Breast epithelium (tissue), 4 donors: ENCODE measurements at regions not wholly inside any gene's neighbourhood (a gene's known extent, or its start where the extent isn't known, plus 50 kb on each side); places are given as distances from the start of the nearest gene placed in this dataset.

Experiments used
- DNase-seq, 2 donors: peaks; one replicate each; pipeline ENCODE4 v3.0.0-alpha.2; 2019; ENCODE audit warnings: low spot score in 2 of 2
- H3K27ac ChIP-seq, 2 donors: fragments of 200-600 bp; sonication (generic) in 1 of 2; one replicate each; pipeline ENCODE4 v1.5.1; 2016 to 2019; ENCODE audit warnings: mild to moderate bottlenecking in 1 of 2
- H3K27me3 ChIP-seq, 2 donors: fragments of 200-600 bp; sonication (generic) in 1 of 2; one replicate each; pipeline versions ENCODE4 v1.5.1 to v1.6.0; 2017 to 2019; ENCODE audit warnings: control low read depth in 1 of 2, mild to moderate bottlenecking in 1 of 2
- H3K36me3 ChIP-seq: fragments of 200-600 bp; one replicate; pipeline ENCODE4 v1.5.1; 2019
- H3K4me1 ChIP-seq, 2 donors: fragments of 200-600 bp; sonication (generic); one replicate each; pipeline ENCODE4 v1.5.1; 2016 to 2019; ENCODE audit warnings: control low read depth in 1 of 2
- H3K4me3 ChIP-seq, 3 donors: fragments of 200-600 bp; sonication (generic); 1 replicate in 2 of 3; 2 replicates in 1 of 3; pipeline ENCODE4 v1.5.1; 2016 to 2019; ENCODE audit warnings: mild to moderate bottlenecking in 3 of 3, moderate library complexity in 2 of 3
- H3K9me3 ChIP-seq, 2 donors: fragments of 200-600 bp; sonication (generic) in 1 of 2; one replicate each; pipeline ENCODE4 v1.5.1; 2016 to 2019; ENCODE audit warnings: control low read depth in 1 of 2
- CTCF ChIP-seq, 3 donors: fragments of 450-650 bp; IDR thresholded peaks; one replicate each; pipeline ENCODE4 v1.5.1; 2016 to 2017; ENCODE audit warnings: antibody characterized with exemption in 3 of 3, mild to moderate bottlenecking in 3 of 3, moderate library complexity in 3 of 3
- POLR2A ChIP-seq: fragments of 450-650 bp; IDR thresholded peaks from one replicate; pipeline ENCODE4 v1.6.1; 2016; ENCODE audit warnings: antibody characterized with exemption, mild to moderate bottlenecking, moderate library complexity
- POLR2AphosphoS5 ChIP-seq, 3 donors: sonication (generic); formaldehyde crosslinking; IDR thresholded peaks; one replicate each; pipeline ENCODE4 v1.6.1; 2017; ENCODE audit warnings: antibody characterized with exemption in 3 of 3
- intact Hi-C: fragments of 100-400 bp; cut with DNase I; formaldehyde crosslinking; loops from one replicate; pipeline ENCODE4 v1.15.1; 2023; ENCODE audit warnings: low total_unique reads

DNA sequence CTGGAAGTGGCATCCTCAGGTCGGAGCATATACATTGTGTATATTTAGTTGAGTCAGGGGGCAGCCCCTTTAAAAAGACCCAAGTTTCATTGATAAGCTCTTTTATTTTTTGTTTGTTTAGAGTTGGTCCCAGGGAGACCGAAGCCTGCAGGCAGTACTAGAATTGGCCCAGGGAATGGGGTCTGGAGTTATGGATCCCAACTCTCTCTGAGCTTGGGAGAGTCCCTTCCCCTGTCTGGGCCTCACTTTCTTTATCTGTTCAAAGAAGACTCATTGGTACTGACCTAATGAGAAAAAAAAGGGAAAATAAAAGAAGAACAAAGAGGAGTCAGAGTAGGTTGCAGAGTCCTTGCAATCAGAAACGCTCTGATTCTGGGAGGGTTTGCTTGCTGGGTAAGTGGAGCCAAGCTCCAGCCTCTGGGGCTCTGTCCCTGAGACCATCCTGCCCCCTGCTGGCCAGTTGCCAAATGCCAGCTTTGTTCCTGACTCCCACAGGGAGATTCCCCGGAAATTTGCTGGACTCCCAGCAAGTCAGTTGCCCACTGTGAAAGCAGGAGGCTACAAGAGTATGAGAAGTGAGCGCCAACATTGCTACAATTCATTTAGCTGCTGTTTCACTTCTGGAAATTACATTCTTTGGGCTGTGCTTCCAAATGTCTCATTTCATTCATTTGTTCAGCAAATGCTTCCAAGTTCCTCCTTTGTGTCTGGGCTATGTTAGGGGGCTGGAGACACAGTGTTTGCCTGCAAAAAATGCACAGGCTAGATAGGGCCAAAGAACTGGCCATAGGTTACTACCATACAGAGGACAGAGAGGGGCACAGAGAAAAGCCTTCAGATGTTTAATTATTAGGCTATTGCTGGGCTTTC is 156.2 kb downstream of the MELK start:
- Histone ChIP-seq H3K27ac (no peak overlapping the region), H3K27me3 (no peaks in the 10 kb centered on the region), H3K36me3 (no peaks in the 10 kb centered on the region), H3K4me3 (no peak overlapping the region), H3K9me3 (no peaks in the 10 kb centered on the region), H3K4me1 (no peaks in the 10 kb centered on the region)
- no peak for DNase-seq
- no peak for TF ChIP-seq POLR2A
- no peak for TF ChIP-seq CTCF (IDR thresholded peaks at IDR 0.05)
- intact Hi-C loops = no loop called here

GRCh38 chr9:36729906-36730305 is 157.2 kb downstream of the MELK start:
- no peak overlapping the region for H3K27ac ChIP-seq
- H3K4me3 ChIP-seq = no peak overlapping the region
- intact Hi-C loops = no loop called here
- H3K9me3 ChIP-seq = no peaks in the 10 kb centered on the region
- H3K36me3 ChIP-seq = no peaks in the 10 kb centered on the region
- DNase-seq = no peak
- TF ChIP-seq CTCF (IDR thresholded peaks at IDR 0.05) = no peak
- TF ChIP-seq POLR2A = no peak
- no peak for TF ChIP-seq POLR2AphosphoS5 (IDR thresholded peaks at IDR 0.05)
- H3K27me3 ChIP-seq = no peaks in the 10 kb centered on the region
- H3K4me1 ChIP-seq = no peaks in the 10 kb centered on the region

- intact Hi-C loops = no loop called here
- Histone ChIP-seq H3K27ac (no peak overlapping the region), H3K36me3 (no peaks in the 10 kb centered on the region), H3K4me3 (no peak overlapping the region), H3K27me3 (no peaks in the 10 kb centered on the region), H3K9me3 (no peaks in the 10 kb centered on the region), H3K4me1 (no peaks in the 10 kb centered on the region)
- TF ChIP-seq POLR2AphosphoS5 (IDR thresholded peaks at IDR 0.05) (no peak), CTCF (IDR thresholded peaks at IDR 0.05) (no peak), POLR2A (no peak)
- DNase-seq = no peak
Measured at GRCh38 chr9:36730414-36730813, 157.7 kb downstream of the MELK start.

GRCh38 chr9:36731068-36731956 is 158.6 kb downstream of the MELK start:
- no peaks in the 10 kb centered on the region for H3K4me1 ChIP-seq
- no peak for TF ChIP-seq POLR2AphosphoS5 (IDR thresholded peaks at IDR 0.05)
- no peak for TF ChIP-seq CTCF (IDR thresholded peaks at IDR 0.05)

GRCh38 chr9:36734737-36735136 is 162.0 kb downstream of the MELK start:
- intact Hi-C loops = no loop called here
- no peak for DNase-seq
- Histone ChIP-seq H3K4me1 (no peaks in the 10 kb centered on the region), H3K4me3 (no peak overlapping the region), H3K27ac (no peak overlapping the region), H3K9me3 (no peaks in the 10 kb centered on the region), H3K36me3 (no peaks in the 10 kb centered on the region), H3K27me3 (peaks cover 0 to 7% of the 10 kb centered on the region in 2 donors)
- TF ChIP-seq CTCF (IDR thresholded peaks at IDR 0.05) = no peak
- no peak for TF ChIP-seq POLR2A
- no peak for TF ChIP-seq POLR2AphosphoS5 (IDR thresholded peaks at IDR 0.05)

More at GRCh38 chr9:36731068-36731956, 158.6 kb downstream of the MELK start:
- Histone ChIP-seq H3K27me3 (no peaks in the 10 kb centered on the region), H3K27ac (no peak overlapping the region), H3K36me3 (no peaks in the 10 kb centered on the region), H3K9me3 (no peaks in the 10 kb centered on the region), H3K4me3 (no peak overlapping the region)
- DNase-seq = no peak
- intact Hi-C loops = no loop called here
